GM21576 (cell line): ENCODE measurements at regions not wholly inside any gene's neighbourhood (a gene's known extent, or its start where the extent isn't known, plus 50 kb on each side); places are given as distances from the start of the nearest gene placed in this dataset.
"Not testable (repeated sequence)": the region's sequence is repeated elsewhere in the genome, so short reads cannot be mapped to it uniquely, and the experiment has no call there.

ENCODE experiments used
- ATAC-seq: cut with Tn5 transposase; IDR thresholded peaks from one replicate; pipeline ENCODE4 v1.9.1; 2021; ENCODE audit warnings: mild to moderate bottlenecking, moderate library complexity; ENCODE audit not compliant: unreplicated experiment

- no peak for ATAC-seq
These were observed 258.1 kb upstream of the MCTP2 start for GRCh38 chr15:93973287-93973686.

GRCh38 chr15:93968773-93969172 is 262.6 kb upstream of the MCTP2 start:
- ATAC-seq, result no peak

GRCh38 chr15:93965304-93965908 is 266.0 kb upstream of the MCTP2 start:
- ATAC-seq, result no peak

- ATAC-seq, result no peak
These were observed 276.3 kb upstream of the MCTP2 start for GRCh38 chr15:93954985-93955571.

GRCh38 chr15:93948726-93949125 is 282.6 kb upstream of the MCTP2 start:
- ATAC-seq, result no peak

- no peak for ATAC-seq
These were observed 287.8 kb upstream of the MCTP2 start for GRCh38 chr15:93943586-93943985.

GRCh38 chr15:93942269-93942694 is 289.1 kb upstream of the MCTP2 start:
- no peak for ATAC-seq

GRCh38 chr15:93941697-93942096 is 289.7 kb upstream of the MCTP2 start:
- no peak for ATAC-seq

GRCh38 chr15:93940226-93940625 is 291.1 kb upstream of the MCTP2 start:
- ATAC-seq, result no peak

- peak; percentile 80 for ATAC-seq
These were observed 299.1 kb upstream of the MCTP2 start for GRCh38 chr15:93932164-93932776.

GRCh38 chr15:93929375-93930094 is 301.8 kb upstream of the MCTP2 start:
- no peak for ATAC-seq

GRCh38 chr15:93920204-93920603 is 311.2 kb upstream of the MCTP2 start:
- no peak for ATAC-seq

- not testable (repeated sequence) for ATAC-seq
These were observed 312.6 kb upstream of the MCTP2 start for GRCh38 chr15:93918801-93919200.

GRCh38 chr15:93917181-93917580 is 314.2 kb upstream of the MCTP2 start:
- ATAC-seq, result no peak

- ATAC-seq, result no peak
These were observed 317.5 kb upstream of the MCTP2 start for GRCh38 chr15:93913871-93914270.

GRCh38 chr15:93913310-93913709 is 318.1 kb upstream of the MCTP2 start:
- ATAC-seq, result no peak

- no peak for ATAC-seq
These were observed 330.6 kb upstream of the MCTP2 start for GRCh38 chr15:93900476-93901400.

GRCh38 chr15:93899817-93900216 is 331.5 kb upstream of the MCTP2 start:
- no peak for ATAC-seq

GRCh38 chr15:93897377-93897776 is 334.0 kb upstream of the MCTP2 start:
- ATAC-seq, result no peak

GRCh38 chr15:93895976-93896770 is 335.2 kb upstream of the MCTP2 start:
- no peak for ATAC-seq
